H1 (cell line): ENCODE measurements at regions not wholly inside any gene's neighbourhood (a gene's known extent, or its start where the extent isn't known, plus 50 kb on each side); places are given as distances from the start of the nearest gene placed in this dataset.

Experiments used
- CTCF ChIA-PET: fragments of 300-600 bp; sonication (Branson Sonifier 250); formaldehyde crosslinking; loops from one replicate; lab custom pipeline; 2021; ENCODE audit not compliant: partially characterized antibody; lab: Charles Lee
- POLR2A ChIA-PET: fragments of 300-600 bp; sonication (Branson Sonifier 250); formaldehyde crosslinking; loops from one replicate; lab custom pipeline; 2021; ENCODE audit warnings: inconsistent platforms; ENCODE audit not compliant: partially characterized antibody; lab: Charles Lee
- DNase-seq, 2 experiments: peaks; one replicate each; pipeline versions ENCODE4 v3.0.0 to v3.0.0-alpha.2; 2010 to 2022; ENCODE audit warnings: low spot score in 2 of 2, low read depth in 1 of 2, mixed read lengths in 1 of 2
- FAIRE-seq: peaks from 2 replicates; lab custom pipeline; 2011; peaks lifted over from hg19 to GRCh38; lab: Jason Lieb, UNC
- H2AFZ ChIP-seq: 2 replicates; pipeline ENCODE4 v1.8.1; 2012; ENCODE audit warnings: low read length, inconsistent platforms
- H2AK5ac ChIP-seq: 2 replicates; pipeline ENCODE4 v1.6.1; 2013; ENCODE audit warnings: low read depth, low read length
- H2BK120ac ChIP-seq: replicated peaks from 2 replicates; pipeline ENCODE3; 2013; ENCODE audit warnings: low read depth, low read length, inconsistent platforms
- H2BK12ac ChIP-seq: 2 replicates; pipeline ENCODE4 v1.6.1; 2013; ENCODE audit warnings: low read depth, low read length
- H2BK15ac ChIP-seq: 2 replicates; pipeline ENCODE4 v1.6.1; 2013; ENCODE audit warnings: low read length
- H2BK20ac ChIP-seq: 2 replicates; pipeline ENCODE4 v1.6.1; 2013; ENCODE audit warnings: low read length
- H2BK5ac ChIP-seq: 2 replicates; pipeline ENCODE4 v1.6.1; 2013; ENCODE audit warnings: low read depth, low read length
- H3K14ac ChIP-seq: 2 replicates; pipeline ENCODE4 v1.6.1; 2013; ENCODE audit warnings: inconsistent platforms; ENCODE audit not compliant: insufficient read length
- H3K18ac ChIP-seq: 2 replicates; pipeline ENCODE4 v1.6.1; 2013; ENCODE audit warnings: low read length; ENCODE audit errors: extremely low read depth
- H3K23ac ChIP-seq: 2 replicates; pipeline ENCODE4 v1.6.1; 2013; ENCODE audit warnings: inconsistent platforms; ENCODE audit not compliant: insufficient read length
- H3K23me2 ChIP-seq: 2 replicates; pipeline ENCODE4 v1.6.1; 2013; ENCODE audit warnings: low read depth, low read length
- H3K27ac ChIP-seq: 2 replicates; pipeline ENCODE4 v1.6.1; 2011; ENCODE audit warnings: low read depth, low read length, inconsistent platforms
- H3K27me3 ChIP-seq, 4 experiments: replicated peaks in 1 of 4; 1 replicate in 1 of 4; 2 replicates in 3 of 4; pipeline versions ENCODE4 v1.6.1 to v1.8.1; 2011 to 2013; ENCODE audit warnings: low read length in 3 of 4, mild to moderate bottlenecking in 3 of 4, inconsistent platforms in 2 of 4, mixed read lengths in 2 of 4, moderate library complexity in 1 of 4; ENCODE audit not compliant: control insufficient read depth in 3 of 4, insufficient read depth in 3 of 4; ENCODE audit errors: extremely low read depth in 1 of 4
- H3K36me3 ChIP-seq, 4 experiments: 2 replicates each; pipeline versions ENCODE4 v1.6.1 to v1.8.1; 2011 to 2013; ENCODE audit warnings: mild to moderate bottlenecking in 4 of 4, low read length in 3 of 4, moderate library complexity in 2 of 4, control low read depth in 1 of 4, inconsistent platforms in 1 of 4; ENCODE audit not compliant: insufficient read depth in 4 of 4, control insufficient read depth in 2 of 4
- H3K4ac ChIP-seq: replicated peaks from 2 replicates; pipeline ENCODE3; 2013; ENCODE audit warnings: low read length, low read depth, mixed read lengths, inconsistent platforms; ENCODE audit not compliant: insufficient read length
- H3K4me1 ChIP-seq, 4 experiments: replicated peaks in 1 of 4; 1 replicate in 1 of 4; 2 replicates in 3 of 4; pipeline versions ENCODE4 v1.6.1 to v1.8.1; 2011 to 2013; ENCODE audit warnings: low read length in 3 of 4, inconsistent platforms in 2 of 4, mixed read lengths in 1 of 4; ENCODE audit not compliant: insufficient read depth in 4 of 4, control insufficient read depth in 3 of 4
- H3K4me2 ChIP-seq, 2 experiments: 2 replicates each; pipeline versions ENCODE4 v1.6.1 to v1.8.1; 2011 to 2013; ENCODE audit warnings: low read depth in 2 of 2, low read length in 2 of 2, control low read depth in 1 of 2, inconsistent platforms in 1 of 2, mild to moderate bottlenecking in 1 of 2; ENCODE audit not compliant: insufficient read depth in 1 of 2
- H3K4me3 ChIP-seq, 4 experiments: fragments of 200-600, 300-600 bp in 1 of 4; sonication (generic), shearing (Covaris generic), sonication (Bioruptor Twin) in 1 of 4; 2 replicates each; pipeline versions ENCODE4 v1.5.1 to v1.8.1; 2011 to 2016; ENCODE audit warnings: low read length in 4 of 4, low read depth in 3 of 4, control low read depth in 2 of 4, inconsistent platforms in 2 of 4, mild to moderate bottlenecking in 2 of 4, mixed read lengths in 1 of 4, moderate library complexity in 1 of 4; ENCODE audit not compliant: insufficient read depth in 2 of 4; ENCODE audit errors: extremely low read depth in 1 of 4
- H3K56ac ChIP-seq: replicated peaks from 2 replicates; pipeline ENCODE3; 2013; ENCODE audit warnings: low read depth, mild to moderate bottlenecking, mixed read lengths, low read length, inconsistent platforms; ENCODE audit not compliant: insufficient read length
- H3K79me1 ChIP-seq: 2 replicates; pipeline ENCODE4 v1.6.1; 2013; ENCODE audit warnings: low read depth, low read length, control low read depth
- H3K79me2 ChIP-seq, 2 experiments: 2 replicates each; pipeline versions ENCODE4 v1.6.1 to v1.8.1; 2012 to 2013; ENCODE audit warnings: low read length in 2 of 2, mild to moderate bottlenecking in 2 of 2, inconsistent platforms in 1 of 2; ENCODE audit not compliant: insufficient read depth in 2 of 2, control insufficient read depth in 1 of 2
- H3K9ac ChIP-seq, 4 experiments: replicated peaks in 1 of 4; 1 replicate in 1 of 4; 2 replicates in 3 of 4; pipeline versions ENCODE4 v1.6.1 to v1.8.1; 2011 to 2013; ENCODE audit warnings: low read depth in 3 of 4, low read length in 3 of 4, control low read depth in 2 of 4, mild to moderate bottlenecking in 2 of 4, moderate library complexity in 2 of 4, inconsistent platforms in 1 of 4; ENCODE audit errors: extremely low read depth in 1 of 4
- H3K9me3 ChIP-seq, 2 experiments: 2 replicates each; pipeline versions ENCODE4 v1.6.1 to v1.8.1; 2012 to 2013; ENCODE audit warnings: mild to moderate bottlenecking in 2 of 2, moderate library complexity in 2 of 2, control low read depth in 1 of 2, inconsistent platforms in 1 of 2, low read depth in 1 of 2, low read length in 1 of 2, mixed read lengths in 1 of 2; ENCODE audit not compliant: insufficient read depth in 2 of 2
- H4K20me1 ChIP-seq, 2 experiments: replicated peaks in 1 of 2; 2 replicates each; pipeline versions ENCODE3 to v1.8.1; 2011 to 2013; ENCODE audit warnings: inconsistent platforms in 2 of 2, low read length in 2 of 2, mild to moderate bottlenecking in 1 of 2; ENCODE audit not compliant: insufficient read depth in 2 of 2, control insufficient read depth in 1 of 2
- H4K5ac ChIP-seq: 2 replicates; pipeline ENCODE4 v1.6.1; 2013; ENCODE audit warnings: low read length, low read depth, mixed read lengths, inconsistent platforms; ENCODE audit not compliant: insufficient read length
- H4K8ac ChIP-seq: 2 replicates; pipeline ENCODE4 v1.8.0; 2013; ENCODE audit warnings: mild to moderate bottlenecking, moderate library complexity, low read length, inconsistent platforms; ENCODE audit not compliant: insufficient read depth; ENCODE audit errors: extremely low read depth
- H4K91ac ChIP-seq: replicated peaks from 2 replicates; pipeline ENCODE3; 2013; ENCODE audit warnings: low read length, mixed read lengths, inconsistent platforms; ENCODE audit not compliant: insufficient read length
- CBX5 ChIP-seq: fragments of 300-800, 300-1000 bp; sonication (generic); IDR thresholded peaks from 2 replicates; pipeline ENCODE4 v1.7.1; 2016; ENCODE audit warnings: antibody characterized with exemption, low read length, low read depth
- EZH2 ChIP-seq: fragments of 200-600 bp; sonication (generic); IDR thresholded peaks from 2 replicates; pipeline ENCODE4 v1.7.1; 2012; ENCODE audit warnings: low read depth, mild to moderate bottlenecking, moderate library complexity, low read length, inconsistent platforms; ENCODE audit not compliant: severe bottlenecking
- PHF8 ChIP-seq: fragments of 200-600 bp; sonication (generic); conservative IDR thresholded peaks from 2 replicates; pipeline ENCODE4 v1.7.1; 2012; ENCODE audit warnings: low read depth, mild to moderate bottlenecking, inconsistent platforms, low read length, moderate library complexity
- WGBS, 2 experiments: shearing (Covaris generic) in 1 of 2; methylation state at CpG; one replicate each; pipeline versions ENCODE4 v1.1.6 to v1.1.7; 2013 to 2015; ENCODE audit warnings: low lambda C conversion rate in 2 of 2, mixed read lengths in 2 of 2, inconsistent platforms in 1 of 2, low coverage in 1 of 2, missing lambda C conversion rate in 1 of 2; ENCODE audit not compliant: insufficient replicate concordance in 2 of 2, insufficient coverage in 1 of 2, insufficient read length in 1 of 2; ENCODE audit errors: extremely low coverage in 1 of 2, missing lambda C conversion rate in 1 of 2; 5-methylcytosine and 5-hydroxymethylcytosine counted together

DNA sequence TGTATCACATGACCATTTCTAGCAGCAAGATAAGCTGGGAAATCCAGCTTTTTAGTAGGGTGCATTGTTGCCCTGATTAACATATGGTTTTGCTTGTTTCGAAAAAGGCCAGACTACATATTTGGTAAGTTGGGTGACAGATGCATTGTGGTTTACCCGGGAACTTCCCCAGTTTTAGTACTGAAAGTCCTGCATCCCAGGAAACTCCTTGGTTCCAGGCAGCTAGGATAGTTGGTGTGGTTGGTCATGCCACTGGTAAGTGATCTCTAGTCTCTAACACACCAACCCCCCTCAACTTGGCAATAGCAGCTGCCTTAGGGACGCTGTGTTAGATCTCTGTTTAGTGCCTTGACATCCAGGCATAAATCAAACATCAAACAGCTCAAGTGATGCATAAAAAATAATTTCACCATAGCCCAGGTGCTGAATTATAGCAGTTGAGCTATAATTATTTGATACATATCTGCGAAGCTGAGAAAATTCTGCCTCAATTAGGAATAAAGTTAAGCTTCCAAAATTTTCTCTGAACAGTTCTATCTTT is 216.5 kb downstream of the TFAP2C start:
- Histone ChIP-seq H3K79me2 (no peaks in the 10 kb centered on the region), H3K4me2 (no peak overlapping the region), H2BK5ac (no peak overlapping the region), H3K27me3 (no peaks in the 10 kb centered on the region; a peak in 3 of 7 replicates), H3K23me2 (no peaks in the 10 kb centered on the region), H3K23ac (no peak overlapping the region), H3K36me3 (no peaks in the 10 kb centered on the region), H4K5ac (no peak overlapping the region), H4K91ac (no peak overlapping the region), H4K8ac (no peak overlapping the region), H2BK20ac (no peak overlapping the region), H3K9ac (no peak overlapping the region), H3K4me1 (peaks cover 0 to 5% (median 0%) of the 10 kb centered on the region in 4 experiments; a peak in 3 of 7 replicates), H3K4ac (no peak overlapping the region), H2AK5ac (no peak overlapping the region), H3K27ac (no peak overlapping the region), H3K79me1 (no peaks in the 10 kb centered on the region), H2BK15ac (no peak overlapping the region), H3K4me3 (no peak overlapping the region), H4K20me1 (peaks cover 0 to 3% of the 10 kb centered on the region in 2 experiments), H3K56ac (no peak overlapping the region), H3K9me3 (no peaks in the 10 kb centered on the region), H3K18ac (no peak overlapping the region), H3K14ac (no peak overlapping the region), H2BK120ac (no peak overlapping the region), H2AFZ (no peak overlapping the region), H2BK12ac (no peak overlapping the region)
- WGBS, 2 experiments, result 92% methylated on average over 4 of the region's 4 CpGs; no CpG with 5 or more reads in 1 of the 2 experiments
- TF ChIP-seq CBX5 (no peak), PHF8 (no peak), EZH2 (no peak)
- CTCF ChIA-PET, result interaction anchor here (0.8 to 4.2 kb wide), 15 partner anchors 9 to 295 kb away, joined by 3 to 25 read pairs (median 4); no protein-coding TSS in a partner anchor
- FAIRE-seq (no peak), DNase-seq (no peak)
- POLR2A ChIA-PET, result interaction anchor here (1.4 kb wide), 1 partner anchor 29 kb away, joined by 3 read pairs; no protein-coding TSS in a partner anchor
